ENCODE measurements at regions not wholly inside any gene's neighbourhood (a gene's known extent, or its start where the extent isn't known, plus 50 kb on each side); places are given as distances from the start of the nearest gene placed in this dataset.
A peak's percentile ranks its signal among the peaks of the same experiment; 100 is the strongest.

DNA sequence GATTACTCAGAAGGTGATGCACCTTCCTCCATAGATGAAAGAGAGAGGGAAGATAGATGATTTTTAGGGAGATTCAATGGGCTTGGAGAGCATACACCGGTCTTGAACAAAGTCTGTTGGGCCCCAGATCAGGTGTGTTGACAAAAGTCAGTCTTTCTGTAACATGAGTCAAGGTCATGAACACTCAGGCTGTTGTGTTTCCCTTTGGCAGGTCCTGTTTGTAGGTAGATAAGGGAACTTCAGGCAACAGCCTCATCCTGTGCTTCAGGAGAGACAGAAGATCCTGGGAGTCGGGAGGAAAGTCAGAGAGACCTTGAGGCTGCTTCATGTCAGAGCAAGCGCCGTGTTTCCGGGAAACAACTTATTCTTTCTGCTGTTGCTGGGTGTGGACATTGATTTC is 703.1 kb downstream of the BRD1 start:
- H3K27ac ChIP-seq, result no peak overlapping the region
- H3K9me3 ChIP-seq (replicated peaks in 1 of 3), result no peaks in the 10 kb centered on the region
- TF ChIP-seq, protein P1, sequence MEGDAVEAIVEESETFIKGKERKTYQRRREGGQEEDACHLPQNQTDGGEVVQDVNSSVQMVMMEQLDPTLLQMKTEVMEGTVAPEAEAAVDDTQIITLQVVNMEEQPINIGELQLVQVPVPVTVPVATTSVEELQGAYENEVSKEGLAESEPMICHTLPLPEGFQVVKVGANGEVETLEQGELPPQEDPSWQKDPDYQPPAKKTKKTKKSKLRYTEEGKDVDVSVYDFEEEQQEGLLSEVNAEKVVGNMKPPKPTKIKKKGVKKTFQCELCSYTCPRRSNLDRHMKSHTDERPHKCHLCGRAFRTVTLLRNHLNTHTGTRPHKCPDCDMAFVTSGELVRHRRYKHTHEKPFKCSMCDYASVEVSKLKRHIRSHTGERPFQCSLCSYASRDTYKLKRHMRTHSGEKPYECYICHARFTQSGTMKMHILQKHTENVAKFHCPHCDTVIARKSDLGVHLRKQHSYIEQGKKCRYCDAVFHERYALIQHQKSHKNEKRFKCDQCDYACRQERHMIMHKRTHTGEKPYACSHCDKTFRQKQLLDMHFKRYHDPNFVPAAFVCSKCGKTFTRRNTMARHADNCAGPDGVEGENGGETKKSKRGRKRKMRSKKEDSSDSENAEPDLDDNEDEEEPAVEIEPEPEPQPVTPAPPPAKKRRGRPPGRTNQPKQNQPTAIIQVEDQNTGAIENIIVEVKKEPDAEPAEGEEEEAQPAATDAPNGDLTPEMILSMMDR (IDR thresholded peaks at IDR 0.05), result no peak
- TF ChIP-seq POLR2A (IDR thresholded peaks at IDR 0.05), result no peak
- no peak overlapping the region for H3K4me3 ChIP-seq
- intact Hi-C loops (cut with DNase I), result no loop called here
- WGBS, 4 donors, result 39 to 53% (median 46%) methylated on average over 4 to 5 of the region's 5 CpGs
- no peaks in the 10 kb centered on the region for H3K4me1 ChIP-seq (replicated peaks in 1 of 2)
- H3K27me3 ChIP-seq, result no peaks in the 10 kb centered on the region
- no peaks in the 10 kb centered on the region for H3K36me3 ChIP-seq (replicated peaks in 1 of 2)
- DNase-seq, result no peak

DNA sequence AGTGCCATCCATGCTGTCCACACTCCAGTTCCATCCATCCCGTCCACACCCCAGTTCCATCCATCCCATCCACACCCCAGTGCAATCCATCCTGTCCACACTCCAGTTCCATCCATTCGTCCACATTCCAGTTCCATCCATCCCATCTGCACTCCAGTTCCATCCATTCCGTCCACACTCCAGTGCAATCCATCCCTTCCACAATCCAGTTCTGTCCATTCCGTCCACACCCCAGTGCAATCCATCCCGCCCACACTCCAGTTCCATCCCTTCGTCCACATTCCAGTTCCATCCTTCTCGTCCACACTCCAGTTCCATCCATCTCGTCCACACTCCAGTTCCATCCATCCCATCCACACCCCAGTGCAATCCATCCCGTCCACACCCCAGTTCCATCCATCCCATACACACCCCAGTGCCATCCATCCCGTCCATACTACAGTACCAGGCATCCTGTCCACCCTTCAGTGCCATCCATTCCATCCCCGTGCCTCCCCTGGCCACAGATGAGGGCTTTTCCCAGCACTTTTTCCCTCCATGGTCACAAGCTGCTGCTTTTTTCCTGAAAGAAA is 704.0 kb downstream of the BRD1 start:
- H3K36me3 ChIP-seq (replicated peaks in 1 of 2), result no peaks in the 10 kb centered on the region
- DNase-seq, result no peak
- H3K27me3 ChIP-seq, result no peaks in the 10 kb centered on the region
- intact Hi-C loops (cut with DNase I), result no loop called here
- H3K27ac ChIP-seq, result no peak overlapping the region
- no peaks in the 10 kb centered on the region for H3K4me1 ChIP-seq (replicated peaks in 1 of 2)
- WGBS, 4 donors, result 57 to 66% (median 62%) methylated on average over 11 of the region's 11 CpGs
- H3K4me3 ChIP-seq, result no peak overlapping the region
- no peaks in the 10 kb centered on the region for H3K9me3 ChIP-seq (replicated peaks in 1 of 3)
- no peak for TF ChIP-seq POLR2A (IDR thresholded peaks at IDR 0.05)
- TF ChIP-seq, protein P1 (IDR thresholded peaks at IDR 0.05), result no peak

DNA sequence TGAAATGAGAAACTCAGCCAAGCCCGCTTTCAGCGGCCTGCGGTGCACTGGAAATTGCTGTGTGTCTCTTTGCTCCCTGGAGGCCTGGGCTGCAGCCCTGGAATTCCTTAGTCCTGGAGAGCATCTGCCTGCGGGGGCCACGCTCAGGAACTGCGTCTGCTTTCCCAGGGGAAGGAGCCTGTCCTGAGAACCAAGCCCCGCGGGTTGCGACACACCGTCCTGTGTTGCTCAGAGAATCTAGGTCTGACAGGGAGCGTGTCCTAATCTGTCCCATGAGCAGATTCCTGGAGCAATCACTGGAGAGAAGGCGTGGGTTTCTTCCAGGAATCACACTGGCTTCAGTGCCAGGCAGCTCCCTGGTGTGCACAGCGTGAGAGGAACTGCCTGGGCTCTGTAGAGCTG is 708.1 kb downstream of the BRD1 start:
- DNase-seq, result peak in 5 of 7 donors; percentile 20 to 54 (median 25)
- TF ChIP-seq, protein P1 (IDR thresholded peaks at IDR 0.05), result no peak
- TF ChIP-seq POLR2A (IDR thresholded peaks at IDR 0.05), result no peak
- H3K36me3 ChIP-seq (replicated peaks in 1 of 2), result no peaks in the 10 kb centered on the region
- H3K9me3 ChIP-seq (replicated peaks in 1 of 3), result no peaks in the 10 kb centered on the region
- H3K27ac ChIP-seq, result no peak overlapping the region
- H3K4me3 ChIP-seq, result no peak overlapping the region
- intact Hi-C loops (cut with DNase I), result no loop called here
- WGBS, 4 donors, result 35 to 69% (median 55%) methylated on average over 3 to 13 of the region's 13 CpGs
- no peaks in the 10 kb centered on the region for H3K4me1 ChIP-seq (replicated peaks in 1 of 2)
- H3K27me3 ChIP-seq, result no peaks in the 10 kb centered on the region

DNA sequence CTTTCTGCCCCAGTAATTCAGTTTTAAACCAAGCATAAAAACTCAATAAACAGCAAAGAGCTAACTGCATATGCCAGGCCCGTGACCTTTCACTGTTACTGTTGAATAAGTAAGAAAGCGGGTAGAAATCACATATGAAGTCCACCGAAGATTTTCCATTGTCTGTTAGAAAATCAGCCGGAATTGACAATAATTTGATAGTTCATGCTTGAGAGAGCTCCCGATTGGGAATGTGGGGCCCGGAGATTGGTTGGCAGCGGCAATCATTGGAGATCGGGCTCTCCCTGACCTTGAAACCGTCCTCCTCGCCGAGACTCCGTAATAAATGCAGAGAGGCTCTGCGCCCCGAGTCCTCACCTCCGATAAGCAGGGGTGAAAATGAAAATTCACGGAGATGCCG is 709.6 kb downstream of the BRD1 start:
- Histone ChIP-seq H3K36me3 (replicated peaks in 1 of 2) (no peaks in the 10 kb centered on the region), H3K27me3 (no peaks in the 10 kb centered on the region), H3K4me1 (replicated peaks in 1 of 2) (no peaks in the 10 kb centered on the region), H3K4me3 (no peak overlapping the region), H3K9me3 (replicated peaks in 1 of 3) (no peaks in the 10 kb centered on the region), H3K27ac (no peak overlapping the region)
- TF ChIP-seq, protein P1 (IDR thresholded peaks at IDR 0.05), result no peak
- TF ChIP-seq POLR2A (IDR thresholded peaks at IDR 0.05), result no peak
- WGBS, 4 donors, result 89 to 92% (median 90%) methylated on average over 17 of the region's 17 CpGs
- no peak for DNase-seq
- intact Hi-C loops (cut with DNase I), result no loop called here

Measured in adrenal gland (tissue), 9 donors.